ENCODE measurements at regions not wholly inside any gene's neighbourhood (a gene's known extent, or its start where the extent isn't known, plus 50 kb on each side); places are given as distances from the start of the nearest gene placed in this dataset.

DNA sequence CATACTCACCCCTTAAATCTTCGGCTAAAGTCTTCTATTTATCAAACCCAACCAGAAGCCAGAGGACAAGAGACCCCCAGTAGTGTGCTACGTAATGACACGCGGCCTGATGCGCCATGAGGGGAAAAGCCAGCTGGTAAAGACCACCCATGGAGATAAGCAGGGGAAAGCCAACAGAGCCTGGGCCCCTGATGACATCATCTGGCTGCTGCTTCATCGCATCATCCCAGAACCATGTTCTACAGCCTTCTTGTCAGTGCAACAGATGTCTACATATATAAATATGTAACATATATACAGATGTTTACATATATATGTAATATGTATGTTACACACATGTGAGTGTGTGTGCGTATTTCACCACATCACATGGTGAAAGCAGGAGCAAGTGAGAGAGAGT lies 81.7 kb upstream of the VANGL1 start:
- no peak for TF ChIP-seq CTCF (IDR thresholded peaks at IDR 0.05 in 4 of 5, conservative IDR thresholded peaks at IDR 0.05 in 1 of 5)
- no peak for TF ChIP-seq POLR2A (IDR thresholded peaks at IDR 0.05)

Measured in gastrocnemius medialis (tissue), 4 donors.